Peyer's patch (tissue), 4 donors: ENCODE measurements at regions not wholly inside any gene's neighbourhood (a gene's known extent, or its start where the extent isn't known, plus 50 kb on each side); places are given as distances from the start of the nearest gene placed in this dataset.

ENCODE experiments used
- POLR2A ChIP-seq, 2 donors: fragments of 450-650 bp; IDR thresholded peaks; one replicate each; pipeline ENCODE4 v1.5.1; 2017; ENCODE audit warnings: antibody characterized with exemption in 2 of 2, mild to moderate bottlenecking in 2 of 2, moderate library complexity in 2 of 2
- TF ChIP-seq, protein P1 (sequence below), 6 experiments: fragments of 450-650 bp in 4 of 6; fragments of 200-600 bp in 2 of 6; sonication (generic) in 1 of 6; IDR thresholded peaks; one replicate each; pipeline ENCODE4 v1.5.1; 2017 to 2019; ENCODE audit warnings: antibody characterized with exemption in 6 of 6, mild to moderate bottlenecking in 3 of 6, moderate library complexity in 1 of 6

DNA sequence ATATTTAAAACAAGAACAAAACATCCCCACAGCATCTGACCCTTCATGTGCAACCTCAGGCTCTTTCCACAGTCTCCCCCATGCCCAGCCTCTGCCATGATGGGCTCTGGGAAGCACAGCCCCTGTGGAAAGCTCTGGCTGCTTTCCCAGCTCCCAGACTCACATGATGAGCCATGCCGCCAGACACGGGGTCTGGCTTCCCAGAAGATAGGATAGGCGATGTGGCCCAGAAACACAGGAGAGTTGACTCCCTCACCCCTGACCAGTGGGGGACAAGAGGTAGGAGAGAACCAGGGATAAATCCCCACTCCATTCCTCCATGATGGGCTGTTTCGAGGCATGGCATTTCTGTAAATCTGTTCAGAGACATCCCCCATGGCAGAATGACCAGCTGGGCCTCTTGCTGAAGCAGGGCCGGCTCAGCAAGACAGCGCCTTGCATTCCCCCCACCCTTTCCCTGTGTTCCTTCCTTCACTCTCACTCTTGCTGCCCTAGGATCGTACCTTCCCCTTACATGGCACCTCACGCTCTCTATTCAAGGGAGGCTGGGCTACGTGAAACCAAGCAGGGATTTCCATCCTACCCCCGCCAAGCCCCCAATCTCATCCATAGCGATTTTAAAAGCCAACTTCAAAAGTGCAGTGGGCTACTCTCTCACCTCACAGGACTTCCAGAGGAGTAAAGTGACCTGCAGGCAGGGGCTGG lies 192.4 kb downstream of the ABHD5 start:
- no peak for TF ChIP-seq POLR2A (IDR thresholded peaks at IDR 0.05)
- TF ChIP-seq, protein P1, sequence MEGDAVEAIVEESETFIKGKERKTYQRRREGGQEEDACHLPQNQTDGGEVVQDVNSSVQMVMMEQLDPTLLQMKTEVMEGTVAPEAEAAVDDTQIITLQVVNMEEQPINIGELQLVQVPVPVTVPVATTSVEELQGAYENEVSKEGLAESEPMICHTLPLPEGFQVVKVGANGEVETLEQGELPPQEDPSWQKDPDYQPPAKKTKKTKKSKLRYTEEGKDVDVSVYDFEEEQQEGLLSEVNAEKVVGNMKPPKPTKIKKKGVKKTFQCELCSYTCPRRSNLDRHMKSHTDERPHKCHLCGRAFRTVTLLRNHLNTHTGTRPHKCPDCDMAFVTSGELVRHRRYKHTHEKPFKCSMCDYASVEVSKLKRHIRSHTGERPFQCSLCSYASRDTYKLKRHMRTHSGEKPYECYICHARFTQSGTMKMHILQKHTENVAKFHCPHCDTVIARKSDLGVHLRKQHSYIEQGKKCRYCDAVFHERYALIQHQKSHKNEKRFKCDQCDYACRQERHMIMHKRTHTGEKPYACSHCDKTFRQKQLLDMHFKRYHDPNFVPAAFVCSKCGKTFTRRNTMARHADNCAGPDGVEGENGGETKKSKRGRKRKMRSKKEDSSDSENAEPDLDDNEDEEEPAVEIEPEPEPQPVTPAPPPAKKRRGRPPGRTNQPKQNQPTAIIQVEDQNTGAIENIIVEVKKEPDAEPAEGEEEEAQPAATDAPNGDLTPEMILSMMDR (IDR thresholded peaks at IDR 0.05): no peak
